Activated T-helper 2 cell treated with anti-CD3 and anti-CD28 coated beads, Interferon-gamma antibody, Interleukin-2, Interleukin-4, amounts not matched to agents 10 μg/mL and 5 μg/mL and 100 μg/mL, durations not matched to agents 14 hours and 24 hours and 36 hours (primary cell): ENCODE measurements at regions not wholly inside any gene's neighbourhood (a gene's known extent, or its start where the extent isn't known, plus 50 kb on each side); places are given as distances from the start of the nearest gene placed in this dataset.

Experiments
- DNase-seq: peaks from one replicate; pipeline ENCODE4 v3.0.0; 2021; ENCODE audit warnings: low spot score
- H3K27ac Mint-ChIP-seq: one replicate; pipeline ENCODE4 v1.8.0; 2021; ENCODE audit warnings: mixed read lengths
- H3K27me3 Mint-ChIP-seq: one replicate; pipeline ENCODE4 v1.8.0; 2021; ENCODE audit warnings: low read depth, mixed read lengths
- H3K36me3 Mint-ChIP-seq: one replicate; pipeline ENCODE4 v1.8.0; 2021; ENCODE audit warnings: low read depth, mixed read lengths
- H3K4me1 Mint-ChIP-seq: one replicate; pipeline ENCODE4 v1.8.0; 2021; ENCODE audit warnings: low read depth, mixed read lengths
- H3K4me3 Mint-ChIP-seq: one replicate; pipeline ENCODE4 v1.8.0; 2021; ENCODE audit warnings: low read depth, mild to moderate bottlenecking, moderate library complexity, mixed read lengths
- H3K9me3 Mint-ChIP-seq: one replicate; pipeline ENCODE4 v1.8.0; 2021; ENCODE audit warnings: mixed read lengths
- intact Hi-C: fragments of 100-400 bp; cut with micrococcal nuclease; formaldehyde crosslinking; loops from one replicate; pipeline ENCODE4 v1.15.1; 2023

- Mint-ChIP-seq H3K9me3 (no peaks in the 10 kb centered on the region), H3K4me3 (no peak overlapping the region), H3K36me3 (no peaks in the 10 kb centered on the region), H3K4me1 (no peaks in the 10 kb centered on the region), H3K27me3 (no peaks in the 10 kb centered on the region), H3K27ac (no peak overlapping the region)
- intact Hi-C loops = no loop called here
- no peak for DNase-seq
Measured at GRCh38 chr2:57828221-57828620, 218.4 kb upstream of the VRK2 start.

DNA sequence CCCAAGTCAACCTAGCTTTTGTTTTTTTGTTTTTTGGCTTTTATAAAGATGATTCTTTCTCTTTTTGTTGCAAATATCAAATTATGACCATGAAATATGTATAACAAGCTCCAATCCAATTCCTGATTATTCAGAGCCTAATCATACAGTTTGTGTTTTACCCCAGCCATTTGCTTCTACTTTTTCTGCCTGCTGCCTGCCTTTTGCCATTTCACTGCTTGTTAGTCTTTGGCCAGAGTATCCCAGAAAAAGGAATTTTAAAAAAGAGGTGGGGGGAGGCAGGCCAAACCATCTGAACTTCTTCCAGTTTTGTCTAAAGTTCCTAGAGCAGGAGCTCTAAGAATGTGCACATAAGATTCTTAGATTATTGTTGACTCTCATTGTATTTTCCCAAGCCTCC lies 211.9 kb upstream of the VRK2 start:
- Mint-ChIP-seq H3K4me1 (no peaks in the 10 kb centered on the region), H3K27ac (no peak overlapping the region), H3K9me3 (no peaks in the 10 kb centered on the region), H3K27me3 (no peaks in the 10 kb centered on the region), H3K4me3 (no peak overlapping the region), H3K36me3 (no peaks in the 10 kb centered on the region)
- no peak for DNase-seq
- intact Hi-C loops = no loop called here

GRCh38 chr2:57842531-57842930 lies 204.1 kb upstream of the VRK2 start:
- Mint-ChIP-seq H3K4me3 (no peak overlapping the region), H3K36me3 (no peaks in the 10 kb centered on the region), H3K4me1 (no peaks in the 10 kb centered on the region), H3K27ac (no peak overlapping the region), H3K27me3 (no peaks in the 10 kb centered on the region), H3K9me3 (no peaks in the 10 kb centered on the region)
- DNase-seq = no peak
- intact Hi-C loops = no loop called here

DNA sequence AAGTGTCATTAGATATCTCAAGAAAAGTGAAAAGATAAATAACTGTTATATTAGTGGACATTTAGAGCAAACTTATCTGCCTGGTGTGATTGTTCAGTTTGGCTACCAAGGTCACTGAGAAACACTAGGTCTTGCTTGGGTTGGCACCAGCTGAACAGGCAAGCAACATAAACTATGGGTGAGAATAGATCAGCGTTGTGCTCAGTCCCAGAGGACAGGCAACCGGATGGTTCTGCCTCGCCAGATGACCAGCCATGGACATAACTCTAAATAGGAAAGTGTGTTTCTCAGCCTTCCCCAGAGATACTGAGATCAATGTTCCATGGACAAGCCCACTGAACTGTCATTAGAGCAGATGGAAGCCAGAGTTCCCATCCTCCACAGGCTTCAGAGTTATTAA lies 203.4 kb upstream of the VRK2 start:
- DNase-seq = no peak
- no peaks in the 10 kb centered on the region for H3K9me3 Mint-ChIP-seq
- intact Hi-C loops = no loop called here

DNA sequence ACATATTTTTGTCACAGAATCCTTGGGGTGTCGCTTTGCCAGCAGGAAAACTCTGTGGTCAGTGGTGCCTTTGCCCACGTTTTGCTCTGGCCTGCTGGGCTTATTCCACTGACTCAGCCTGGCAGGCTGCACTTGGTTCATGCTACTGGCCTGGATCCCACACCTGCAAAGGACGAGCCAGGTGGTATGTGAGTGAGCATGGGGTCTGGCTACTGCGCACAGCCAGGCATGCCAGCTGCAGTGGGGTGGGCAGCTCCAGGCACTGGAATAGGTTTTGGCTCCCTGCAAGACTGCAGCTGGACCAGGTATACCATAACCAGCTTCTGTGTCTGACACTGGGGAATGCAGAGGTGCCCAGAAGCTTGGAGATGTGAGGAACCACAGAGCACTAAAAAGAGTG lies 197.9 kb upstream of the VRK2 start:
- Mint-ChIP-seq H3K27me3 (no peaks in the 10 kb centered on the region), H3K36me3 (no peaks in the 10 kb centered on the region), H3K4me3 (no peak overlapping the region), H3K4me1 (no peaks in the 10 kb centered on the region), H3K9me3 (no peaks in the 10 kb centered on the region), H3K27ac (no peak overlapping the region)
- intact Hi-C loops = no loop called here
- no peak for DNase-seq

More for the DNA sequence above, 203.4 kb upstream of the VRK2 start:
- no peaks in the 10 kb centered on the region for H3K36me3 Mint-ChIP-seq
- no peaks in the 10 kb centered on the region for H3K4me1 Mint-ChIP-seq
- no peak overlapping the region for H3K27ac Mint-ChIP-seq
- no peak overlapping the region for H3K4me3 Mint-ChIP-seq
- no peaks in the 10 kb centered on the region for H3K27me3 Mint-ChIP-seq

GRCh38 chr2:57849843-57850242 lies 196.8 kb upstream of the VRK2 start:
- no peaks in the 10 kb centered on the region for H3K36me3 Mint-ChIP-seq
- no peak overlapping the region for H3K27ac Mint-ChIP-seq
- no peak overlapping the region for H3K4me3 Mint-ChIP-seq
- DNase-seq = no peak
- no peaks in the 10 kb centered on the region for H3K27me3 Mint-ChIP-seq
- H3K4me1 Mint-ChIP-seq = no peaks in the 10 kb centered on the region
- no peaks in the 10 kb centered on the region for H3K9me3 Mint-ChIP-seq
- intact Hi-C loops = no loop called here

GRCh38 chr2:57850415-57851130 lies 196.0 kb upstream of the VRK2 start:
- Mint-ChIP-seq H3K9me3 (no peaks in the 10 kb centered on the region), H3K4me1 (no peaks in the 10 kb centered on the region), H3K27me3 (no peaks in the 10 kb centered on the region), H3K4me3 (no peak overlapping the region), H3K27ac (no peak overlapping the region), H3K36me3 (no peaks in the 10 kb centered on the region)
- no peak for DNase-seq
- intact Hi-C loops = no loop called here

DNA sequence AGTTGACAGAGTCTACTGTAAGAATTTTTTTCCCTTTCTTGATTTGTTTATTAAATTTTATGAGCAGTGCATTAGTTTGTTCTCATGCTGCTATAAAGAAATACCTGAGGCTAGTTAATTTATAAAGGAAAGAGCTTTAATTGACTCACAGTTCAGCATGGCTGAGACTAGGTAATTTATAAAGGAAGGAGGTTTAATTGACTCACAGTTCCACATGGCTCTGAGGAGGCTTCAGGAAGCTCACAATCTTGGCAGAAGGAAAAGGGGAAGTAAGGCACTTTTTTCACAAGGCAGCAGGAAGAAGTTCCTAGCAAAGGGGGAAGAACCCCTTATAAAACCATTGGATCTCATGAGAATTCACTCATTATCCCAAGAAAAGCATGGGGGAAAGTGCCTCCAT lies 191.4 kb upstream of the VRK2 start:
- Mint-ChIP-seq H3K36me3 (no peaks in the 10 kb centered on the region), H3K27ac (no peak overlapping the region), H3K9me3 (no peaks in the 10 kb centered on the region), H3K27me3 (no peaks in the 10 kb centered on the region), H3K4me1 (no peaks in the 10 kb centered on the region), H3K4me3 (no peak overlapping the region)
- intact Hi-C loops = no loop called here
- DNase-seq = no peak

DNA sequence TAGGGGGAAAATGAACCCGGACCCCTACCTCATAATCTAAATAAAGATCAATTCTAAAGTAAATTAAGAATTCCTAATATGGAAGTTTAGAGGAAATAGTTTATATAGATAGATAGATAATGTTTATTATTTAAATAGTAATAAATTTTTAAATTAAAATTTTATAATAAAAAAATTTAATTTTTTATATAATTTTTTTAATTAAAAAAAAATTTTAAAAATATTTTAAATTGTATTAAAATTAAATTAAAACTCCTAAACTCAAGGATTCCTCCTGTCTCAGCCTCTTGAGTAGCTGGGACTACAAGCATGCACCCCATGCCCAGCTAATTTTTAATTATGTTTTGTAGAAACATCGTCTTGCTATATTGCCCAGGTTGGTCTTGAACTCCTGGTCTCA lies 186.9 kb upstream of the VRK2 start:
- Mint-ChIP-seq H3K4me3 (no peak overlapping the region), H3K27me3 (no peaks in the 10 kb centered on the region), H3K4me1 (no peaks in the 10 kb centered on the region)

GRCh38 chr2:57862153-57862552 lies 184.5 kb upstream of the VRK2 start:
- H3K4me1 Mint-ChIP-seq = no peaks in the 10 kb centered on the region
- no peak for DNase-seq
- no peaks in the 10 kb centered on the region for H3K36me3 Mint-ChIP-seq
- no peaks in the 10 kb centered on the region for H3K27me3 Mint-ChIP-seq
- no peak overlapping the region for H3K4me3 Mint-ChIP-seq
- H3K27ac Mint-ChIP-seq = no peak overlapping the region
- intact Hi-C loops = no loop called here
- H3K9me3 Mint-ChIP-seq = no peaks in the 10 kb centered on the region

More for the DNA sequence above, 186.9 kb upstream of the VRK2 start:
- intact Hi-C loops = no loop called here
- Mint-ChIP-seq H3K27ac (no peak overlapping the region), H3K36me3 (no peaks in the 10 kb centered on the region), H3K9me3 (no peaks in the 10 kb centered on the region)
- DNase-seq = no peak

DNA sequence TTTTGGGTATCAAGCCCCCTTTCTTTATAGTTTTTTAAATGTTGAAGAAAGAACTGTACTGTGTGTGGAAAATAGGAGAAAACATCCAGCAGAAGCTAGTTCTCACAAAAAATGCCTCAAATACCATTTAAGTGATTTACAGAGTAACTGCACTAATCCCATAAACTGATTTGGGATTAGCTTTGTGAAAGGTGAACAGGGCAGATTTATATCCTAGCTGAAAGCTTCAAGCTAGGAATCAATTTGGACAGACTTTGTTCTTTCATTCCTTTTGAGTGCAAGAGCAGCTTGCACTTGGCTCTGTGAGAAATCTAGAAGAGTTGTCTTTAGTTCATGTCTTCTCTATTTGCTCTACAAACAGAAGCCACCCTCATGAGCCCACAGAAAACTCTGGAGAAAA lies 183.9 kb upstream of the VRK2 start:
- Mint-ChIP-seq H3K9me3 (no peaks in the 10 kb centered on the region), H3K36me3 (no peaks in the 10 kb centered on the region), H3K27ac (no peak overlapping the region), H3K4me1 (no peaks in the 10 kb centered on the region), H3K4me3 (no peak overlapping the region), H3K27me3 (no peaks in the 10 kb centered on the region)
- DNase-seq = no peak
- intact Hi-C loops = no loop called here

DNA sequence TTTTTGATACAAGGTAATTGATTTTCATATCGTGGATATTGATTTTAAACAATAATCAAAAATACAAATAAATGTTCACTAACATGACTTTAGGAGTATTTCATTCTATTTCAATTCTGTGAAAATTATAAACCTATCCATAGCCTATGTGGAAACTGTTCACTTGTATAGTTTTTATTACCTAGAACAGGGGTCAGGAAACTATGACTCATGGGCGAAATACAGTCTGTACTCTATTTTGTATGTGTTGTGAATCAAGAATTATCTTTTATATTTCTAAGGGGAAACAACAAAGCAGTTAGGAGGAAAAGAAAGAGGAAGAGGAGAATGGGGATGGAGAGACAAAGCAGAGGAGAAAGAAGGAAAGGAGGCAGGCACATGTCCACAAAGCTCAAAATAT lies 181.7 kb upstream of the VRK2 start:
- Mint-ChIP-seq H3K27ac (no peak overlapping the region), H3K4me3 (no peak overlapping the region), H3K9me3 (no peaks in the 10 kb centered on the region), H3K36me3 (no peaks in the 10 kb centered on the region), H3K4me1 (no peaks in the 10 kb centered on the region), H3K27me3 (no peaks in the 10 kb centered on the region)
- intact Hi-C loops = no loop called here
- no peak for DNase-seq

DNA sequence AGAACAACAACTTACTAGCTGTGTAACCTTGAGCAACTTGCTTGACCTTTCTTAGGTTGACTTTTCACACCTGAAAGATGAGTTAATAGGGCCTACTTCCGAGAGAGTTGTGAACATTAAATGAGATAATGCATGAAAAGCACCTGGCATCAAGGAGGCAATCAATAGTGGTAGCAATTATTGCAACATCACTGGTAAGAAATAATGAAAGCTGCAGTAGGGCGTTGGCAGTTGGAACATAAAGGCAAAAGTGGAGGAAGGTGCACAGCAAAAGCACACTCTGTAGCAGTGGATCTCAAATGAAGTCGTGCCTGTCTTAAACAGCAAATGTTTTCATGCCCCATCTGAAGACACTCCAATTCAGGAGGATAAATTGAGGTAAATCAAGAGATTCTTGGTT lies 178.9 kb upstream of the VRK2 start:
- no peaks in the 10 kb centered on the region for H3K27me3 Mint-ChIP-seq
- H3K27ac Mint-ChIP-seq = no peak overlapping the region
- no peaks in the 10 kb centered on the region for H3K4me1 Mint-ChIP-seq
- no peaks in the 10 kb centered on the region for H3K36me3 Mint-ChIP-seq
- no peak for DNase-seq
- no peaks in the 10 kb centered on the region for H3K9me3 Mint-ChIP-seq
- intact Hi-C loops = no loop called here
- H3K4me3 Mint-ChIP-seq = no peak overlapping the region

DNA sequence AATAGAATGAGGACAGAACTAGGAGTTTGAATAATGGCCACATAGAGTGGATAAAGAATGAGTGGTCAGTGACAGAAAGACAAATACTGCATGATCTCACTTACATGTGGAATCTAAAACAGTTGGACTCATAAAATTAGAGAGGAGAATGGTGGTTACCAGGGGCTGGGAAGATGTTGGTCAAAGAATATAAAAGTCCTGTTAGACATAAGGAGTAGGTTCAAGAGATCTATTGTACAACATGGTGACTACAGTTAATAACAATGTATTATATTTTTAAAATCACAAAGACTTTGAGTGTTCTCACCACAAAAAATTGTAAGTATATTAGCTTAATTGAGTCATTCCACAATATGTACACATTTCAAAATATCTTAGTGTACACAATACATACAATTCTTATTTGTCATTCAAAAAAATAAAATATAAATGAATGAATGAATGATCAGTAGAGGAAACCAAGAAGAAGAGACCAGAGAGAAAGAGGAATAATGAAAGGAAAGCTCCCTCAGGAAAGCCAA lies 177.9 kb upstream of the VRK2 start:
- Mint-ChIP-seq H3K27me3 (no peaks in the 10 kb centered on the region), H3K36me3 (no peaks in the 10 kb centered on the region), H3K27ac (no peak overlapping the region), H3K9me3 (no peaks in the 10 kb centered on the region), H3K4me1 (no peaks in the 10 kb centered on the region), H3K4me3 (no peak overlapping the region)
- no peak for DNase-seq
- intact Hi-C loops = no loop called here
